ENCODE measurements at regions not wholly inside any gene's neighbourhood (a gene's known extent, or its start where the extent isn't known, plus 50 kb on each side); places are given as distances from the start of the nearest gene placed in this dataset.
"Not testable (repeated sequence)": the region's sequence is repeated elsewhere in the genome, so short reads cannot be mapped to it uniquely, and the experiment has no call there.

DNA sequence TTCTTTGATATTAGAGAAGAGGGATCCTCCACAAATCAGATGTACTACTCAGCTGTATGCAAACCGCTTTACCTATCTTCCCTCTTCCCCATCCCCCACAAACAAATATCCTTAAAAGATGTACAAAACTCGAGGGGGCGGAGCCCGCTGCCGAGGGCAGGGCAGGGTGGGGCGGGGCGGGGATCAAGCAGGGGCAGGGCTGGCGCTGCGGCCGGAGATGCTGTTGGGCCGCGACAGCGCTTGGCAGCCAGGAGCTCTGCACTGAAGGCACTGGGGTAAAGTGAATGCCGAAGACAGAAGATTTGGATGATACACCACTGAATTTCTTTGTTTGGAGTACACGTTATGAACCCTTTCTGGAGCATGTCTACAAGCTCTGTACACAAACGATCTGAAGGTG, 474.8 kb downstream of the CDH10 start:
- Mint-ChIP-seq H3K4me3 (no peak overlapping the region), H3K36me3 (ENCODE audit: low read depth) (no peaks in the 10 kb centered on the region), H3K27ac (no peak overlapping the region), H3K9me3 (no peaks in the 10 kb centered on the region), H3K4me1 (no peaks in the 10 kb centered on the region), H3K27me3 (ENCODE audit: insufficient read depth) (no peaks in the 10 kb centered on the region)
- no peak overlapping the region for H3K4me3 ChIP-seq (ENCODE audit: low read length)
- TF ChIP-seq, protein P1, sequence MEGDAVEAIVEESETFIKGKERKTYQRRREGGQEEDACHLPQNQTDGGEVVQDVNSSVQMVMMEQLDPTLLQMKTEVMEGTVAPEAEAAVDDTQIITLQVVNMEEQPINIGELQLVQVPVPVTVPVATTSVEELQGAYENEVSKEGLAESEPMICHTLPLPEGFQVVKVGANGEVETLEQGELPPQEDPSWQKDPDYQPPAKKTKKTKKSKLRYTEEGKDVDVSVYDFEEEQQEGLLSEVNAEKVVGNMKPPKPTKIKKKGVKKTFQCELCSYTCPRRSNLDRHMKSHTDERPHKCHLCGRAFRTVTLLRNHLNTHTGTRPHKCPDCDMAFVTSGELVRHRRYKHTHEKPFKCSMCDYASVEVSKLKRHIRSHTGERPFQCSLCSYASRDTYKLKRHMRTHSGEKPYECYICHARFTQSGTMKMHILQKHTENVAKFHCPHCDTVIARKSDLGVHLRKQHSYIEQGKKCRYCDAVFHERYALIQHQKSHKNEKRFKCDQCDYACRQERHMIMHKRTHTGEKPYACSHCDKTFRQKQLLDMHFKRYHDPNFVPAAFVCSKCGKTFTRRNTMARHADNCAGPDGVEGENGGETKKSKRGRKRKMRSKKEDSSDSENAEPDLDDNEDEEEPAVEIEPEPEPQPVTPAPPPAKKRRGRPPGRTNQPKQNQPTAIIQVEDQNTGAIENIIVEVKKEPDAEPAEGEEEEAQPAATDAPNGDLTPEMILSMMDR (conservative IDR thresholded peaks at IDR 0.05) = no peak
- H3K9ac ChIP-seq (ENCODE audit: extremely low read depth, low read length, poor library complexity, severe bottlenecking) = no peak overlapping the region
- no peaks in the 10 kb centered on the region for H3K36me3 ChIP-seq (ENCODE audit: control insufficient read depth, insufficient read depth, low read length)
- H3K9me3 ChIP-seq (ENCODE audit: control insufficient read depth, low read length) = no peaks in the 10 kb centered on the region
- H3K27ac ChIP-seq (ENCODE audit: low read depth, low read length) = no peak overlapping the region
- DNase-seq = no peak
- no peaks in the 10 kb centered on the region for H3K27me3 ChIP-seq (ENCODE audit: control insufficient read depth, insufficient read depth, low read length, poor library complexity, severe bottlenecking)
- 92 to 100% methylated on average over 2 to 16 of the region's 16 CpGs for WGBS, 2 experiments (ENCODE audit: insufficient coverage in 1 of 2, insufficient read length in 1 of 2)
- H3K4me1 ChIP-seq (ENCODE audit: control insufficient read depth, insufficient read depth, low read length) = no peaks in the 10 kb centered on the region

DNA sequence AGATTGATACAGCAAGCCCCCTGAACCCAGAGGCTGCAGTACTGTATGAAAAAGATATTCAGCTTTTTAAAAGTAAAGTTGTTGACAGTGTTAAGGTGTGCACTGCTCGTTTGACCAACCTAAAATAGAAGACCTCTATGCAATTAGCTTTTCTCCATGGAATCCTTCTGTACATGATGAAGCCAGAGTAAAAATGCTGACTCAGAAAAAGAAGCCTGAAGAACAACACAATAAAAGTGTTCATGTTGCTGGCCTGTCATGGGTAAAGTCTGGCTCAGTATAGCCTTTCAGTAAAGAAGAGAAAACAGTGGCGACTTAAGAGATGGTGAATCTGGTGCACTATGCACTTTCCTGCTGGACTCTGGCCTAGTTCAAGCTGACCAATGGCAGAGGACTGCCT, 473.8 kb downstream of the CDH10 start:
- not testable (repeated sequence) for H3K9ac ChIP-seq (ENCODE audit: extremely low read depth, low read length, poor library complexity, severe bottlenecking); H3K27me3 ChIP-seq (ENCODE audit: control insufficient read depth, insufficient read depth, low read length, poor library complexity, severe bottlenecking); H3K27ac Mint-ChIP-seq; DNase-seq; H3K9me3 Mint-ChIP-seq; H3K4me1 Mint-ChIP-seq; H3K9me3 ChIP-seq (ENCODE audit: control insufficient read depth, low read length); H3K36me3 ChIP-seq (ENCODE audit: control insufficient read depth, insufficient read depth, low read length); H3K4me3 ChIP-seq (ENCODE audit: low read length); H3K36me3 Mint-ChIP-seq (ENCODE audit: low read depth); H3K27ac ChIP-seq (ENCODE audit: low read depth, low read length); H3K4me1 ChIP-seq (ENCODE audit: control insufficient read depth, insufficient read depth, low read length); H3K4me3 Mint-ChIP-seq; H3K27me3 Mint-ChIP-seq (ENCODE audit: insufficient read depth)
- 88 to 100% methylated on average over 1 to 2 of the region's 2 CpGs for WGBS, 2 experiments (ENCODE audit: insufficient coverage in 1 of 2, insufficient read length in 1 of 2)

DNA sequence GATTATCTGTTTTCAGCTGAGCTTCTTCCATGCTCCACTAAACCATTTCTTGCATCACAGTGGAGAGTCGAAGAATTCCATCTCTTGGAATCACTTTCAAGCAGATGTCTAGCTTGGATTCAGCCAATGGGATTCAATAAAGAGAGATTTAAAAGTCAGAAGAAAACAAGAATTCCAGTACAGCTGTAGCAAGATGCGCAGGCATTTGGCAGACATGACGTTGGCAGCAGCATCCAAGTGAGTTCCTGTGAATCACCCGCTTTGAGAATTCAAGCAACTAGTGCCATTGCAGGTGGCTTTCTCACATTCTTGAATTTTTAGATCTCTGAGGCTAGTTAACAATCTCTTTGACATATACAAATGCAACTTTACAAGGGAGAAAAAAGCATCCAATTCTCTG, 467.0 kb downstream of the CDH10 start:
- Histone ChIP-seq H3K9ac (ENCODE audit: extremely low read depth, low read length, poor library complexity, severe bottlenecking) (no peak overlapping the region), H3K27me3 (ENCODE audit: control insufficient read depth, insufficient read depth, low read length, poor library complexity, severe bottlenecking) (no peaks in the 10 kb centered on the region), H3K27ac (ENCODE audit: low read depth, low read length) (no peak overlapping the region), H3K4me1 (ENCODE audit: control insufficient read depth, insufficient read depth, low read length) (no peaks in the 10 kb centered on the region), H3K36me3 (ENCODE audit: control insufficient read depth, insufficient read depth, low read length) (no peaks in the 10 kb centered on the region), H3K9me3 (ENCODE audit: control insufficient read depth, low read length) (no peaks in the 10 kb centered on the region), H3K4me3 (ENCODE audit: low read length) (no peak overlapping the region)
- DNase-seq = no peak
- Mint-ChIP-seq H3K4me1 (no peaks in the 10 kb centered on the region), H3K27ac (no peak overlapping the region), H3K36me3 (ENCODE audit: low read depth) (no peaks in the 10 kb centered on the region), H3K27me3 (ENCODE audit: insufficient read depth) (no peaks in the 10 kb centered on the region), H3K9me3 (no peaks in the 10 kb centered on the region), H3K4me3 (no peak overlapping the region)
- TF ChIP-seq, protein P1 (conservative IDR thresholded peaks at IDR 0.05) = no peak
- 90 to 95% methylated on average over 4 of the region's 4 CpGs for WGBS, 2 experiments (ENCODE audit: insufficient coverage in 1 of 2, insufficient read length in 1 of 2)

DNA sequence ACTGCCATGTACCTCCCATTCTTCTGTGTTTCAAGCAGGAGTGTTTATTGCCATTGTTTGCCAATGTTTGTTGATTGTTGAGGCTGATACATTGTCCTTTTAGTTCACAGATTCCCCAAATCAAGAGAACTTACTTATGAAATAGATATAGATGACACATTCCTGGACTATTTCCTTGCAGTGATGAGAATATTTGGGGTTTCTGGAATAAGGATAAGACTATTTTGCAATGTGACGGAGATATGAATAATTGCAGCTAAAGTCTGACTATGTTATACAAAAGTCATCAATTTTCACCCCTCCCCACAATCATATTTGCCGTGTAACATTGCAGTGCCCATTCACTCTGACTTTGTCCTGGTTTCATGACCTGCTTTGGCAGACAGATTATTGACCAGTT, 460.8 kb downstream of the CDH10 start:
- Histone ChIP-seq H3K27me3 (ENCODE audit: control insufficient read depth, insufficient read depth, low read length, poor library complexity, severe bottlenecking) (no peaks in the 10 kb centered on the region), H3K27ac (ENCODE audit: low read depth, low read length) (no peak overlapping the region), H3K9ac (ENCODE audit: extremely low read depth, low read length, poor library complexity, severe bottlenecking) (no peak overlapping the region), H3K36me3 (ENCODE audit: control insufficient read depth, insufficient read depth, low read length) (no peaks in the 10 kb centered on the region), H3K4me1 (ENCODE audit: control insufficient read depth, insufficient read depth, low read length) (no peaks in the 10 kb centered on the region), H3K4me3 (ENCODE audit: low read length) (no peak overlapping the region), H3K9me3 (ENCODE audit: control insufficient read depth, low read length) (no peaks in the 10 kb centered on the region)
- TF ChIP-seq, protein P1 (conservative IDR thresholded peaks at IDR 0.05) = no peak
- Mint-ChIP-seq H3K4me3 (no peak overlapping the region), H3K36me3 (ENCODE audit: low read depth) (no peaks in the 10 kb centered on the region), H3K4me1 (no peaks in the 10 kb centered on the region), H3K9me3 (no peaks in the 10 kb centered on the region), H3K27me3 (ENCODE audit: insufficient read depth) (no peaks in the 10 kb centered on the region), H3K27ac (no peak overlapping the region)
- 83 to 86% methylated on average over 1 of the region's 2 CpGs for WGBS, 2 experiments (ENCODE audit: insufficient coverage in 1 of 2, insufficient read length in 1 of 2)
- no peak for DNase-seq

Measured in endodermal cell (in vitro differentiated cells).